ENCODE measurements at regions not wholly inside any gene's neighbourhood (a gene's known extent, or its start where the extent isn't known, plus 50 kb on each side); places are given as distances from the start of the nearest gene placed in this dataset.

DNA sequence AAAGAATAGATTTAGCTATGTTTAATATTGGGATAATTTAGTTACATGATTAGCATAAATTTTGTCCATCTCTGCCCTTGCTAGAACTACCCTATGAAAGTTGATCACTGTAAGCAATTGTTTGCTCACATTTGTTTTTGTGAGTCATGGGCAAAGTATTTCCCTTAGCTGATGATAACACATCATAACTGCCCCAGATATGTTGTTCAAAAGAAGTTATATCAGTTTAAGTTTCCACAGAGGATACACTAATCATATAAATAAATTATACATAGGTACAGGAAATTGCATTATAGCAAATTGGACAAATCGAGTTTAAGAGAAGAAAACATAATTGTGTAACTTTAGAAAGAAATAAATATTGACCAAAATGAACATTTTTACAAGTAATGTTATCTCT, 223.2 kb upstream of the PIK3C3 start:
- TF ChIP-seq, protein P1, sequence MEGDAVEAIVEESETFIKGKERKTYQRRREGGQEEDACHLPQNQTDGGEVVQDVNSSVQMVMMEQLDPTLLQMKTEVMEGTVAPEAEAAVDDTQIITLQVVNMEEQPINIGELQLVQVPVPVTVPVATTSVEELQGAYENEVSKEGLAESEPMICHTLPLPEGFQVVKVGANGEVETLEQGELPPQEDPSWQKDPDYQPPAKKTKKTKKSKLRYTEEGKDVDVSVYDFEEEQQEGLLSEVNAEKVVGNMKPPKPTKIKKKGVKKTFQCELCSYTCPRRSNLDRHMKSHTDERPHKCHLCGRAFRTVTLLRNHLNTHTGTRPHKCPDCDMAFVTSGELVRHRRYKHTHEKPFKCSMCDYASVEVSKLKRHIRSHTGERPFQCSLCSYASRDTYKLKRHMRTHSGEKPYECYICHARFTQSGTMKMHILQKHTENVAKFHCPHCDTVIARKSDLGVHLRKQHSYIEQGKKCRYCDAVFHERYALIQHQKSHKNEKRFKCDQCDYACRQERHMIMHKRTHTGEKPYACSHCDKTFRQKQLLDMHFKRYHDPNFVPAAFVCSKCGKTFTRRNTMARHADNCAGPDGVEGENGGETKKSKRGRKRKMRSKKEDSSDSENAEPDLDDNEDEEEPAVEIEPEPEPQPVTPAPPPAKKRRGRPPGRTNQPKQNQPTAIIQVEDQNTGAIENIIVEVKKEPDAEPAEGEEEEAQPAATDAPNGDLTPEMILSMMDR (IDR thresholded peaks at IDR 0.05) = no peak
- TF ChIP-seq EZH2 (IDR thresholded peaks at IDR 0.05) (no peak), EZH2phosphoT487 (IDR thresholded peaks at IDR 0.05) (no peak)
- Mint-ChIP-seq H3K4me3 (no peak overlapping the region), H3K27me3 (ENCODE audit: insufficient read depth, low read depth) (peaks cover 3% of the 10 kb centered on the region), H3K36me3 (no peaks in the 10 kb centered on the region), H3K27ac (no peak overlapping the region), H3K4me1 (no peaks in the 10 kb centered on the region), H3K9me3 (no peaks in the 10 kb centered on the region)
- H3K4me3 ChIP-seq = no peak overlapping the region
- H3K4me2 ChIP-seq = no peak overlapping the region
- DNase-seq (ENCODE audit: low spot score) = no peak
- H2AFZ ChIP-seq (replicated peaks) = no peak overlapping the region
- no peak overlapping the region for H3K9ac ChIP-seq
- no peaks in the 10 kb centered on the region for H3K79me2 ChIP-seq (ENCODE audit: low read depth)
- H3K27me3 ChIP-seq = no peaks in the 10 kb centered on the region
- no peaks in the 10 kb centered on the region for H3F3A ChIP-seq (ENCODE audit: low read depth)
- H3K4me1 ChIP-seq = no peaks in the 10 kb centered on the region
- no peaks in the 10 kb centered on the region for H4K20me1 ChIP-seq (ENCODE audit: low read depth)
- H3K27ac ChIP-seq = no peak overlapping the region
- no peaks in the 10 kb centered on the region for H3K9me3 ChIP-seq (ENCODE audit: low read depth)
- H3K36me3 ChIP-seq = no peaks in the 10 kb centered on the region

DNA sequence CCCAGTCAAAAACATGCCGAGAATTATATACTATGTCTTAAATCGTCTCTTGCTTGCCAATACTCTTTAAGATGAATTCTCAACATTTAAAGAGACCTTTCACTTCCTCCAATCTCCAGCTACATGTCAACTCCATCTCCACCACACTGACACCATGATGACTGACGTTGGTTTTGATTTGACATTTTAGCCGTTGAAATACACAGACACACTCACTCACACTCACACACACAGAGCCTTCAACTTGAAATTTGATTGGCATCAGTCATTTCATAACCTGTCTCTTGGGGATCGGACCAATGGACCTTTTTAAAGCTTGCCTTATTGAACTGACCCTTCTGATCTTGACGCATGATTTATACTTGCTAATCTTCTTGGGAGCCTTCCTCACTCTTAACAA, 230.8 kb upstream of the PIK3C3 start:
- Mint-ChIP-seq H3K4me3 (no peak overlapping the region), H3K27ac (no peak overlapping the region), H3K27me3 (ENCODE audit: insufficient read depth, low read depth) (peaks cover 4% of the 10 kb centered on the region), H3K9me3 (no peaks in the 10 kb centered on the region), H3K36me3 (no peaks in the 10 kb centered on the region), H3K4me1 (peaks cover 8% of the 10 kb centered on the region)
- Histone ChIP-seq H3K79me2 (ENCODE audit: low read depth) (no peaks in the 10 kb centered on the region), H4K20me1 (ENCODE audit: low read depth) (no peaks in the 10 kb centered on the region), H2AFZ (replicated peaks) (no peak overlapping the region), H3K4me3 (no peak overlapping the region), H3F3A (ENCODE audit: low read depth) (no peaks in the 10 kb centered on the region), H3K4me1 (peaks cover 8% of the 10 kb centered on the region), H3K27ac (no peak overlapping the region), H3K9ac (no peak overlapping the region), H3K36me3 (no peaks in the 10 kb centered on the region), H3K27me3 (no peaks in the 10 kb centered on the region), H3K9me3 (ENCODE audit: low read depth) (no peaks in the 10 kb centered on the region), H3K4me2 (no peak overlapping the region)
- no peak for DNase-seq (ENCODE audit: low spot score)
- TF ChIP-seq, protein P1 (IDR thresholded peaks at IDR 0.05) = no peak
- TF ChIP-seq EZH2 (IDR thresholded peaks at IDR 0.05) (no peak), EZH2phosphoT487 (IDR thresholded peaks at IDR 0.05) (no peak)

DNA sequence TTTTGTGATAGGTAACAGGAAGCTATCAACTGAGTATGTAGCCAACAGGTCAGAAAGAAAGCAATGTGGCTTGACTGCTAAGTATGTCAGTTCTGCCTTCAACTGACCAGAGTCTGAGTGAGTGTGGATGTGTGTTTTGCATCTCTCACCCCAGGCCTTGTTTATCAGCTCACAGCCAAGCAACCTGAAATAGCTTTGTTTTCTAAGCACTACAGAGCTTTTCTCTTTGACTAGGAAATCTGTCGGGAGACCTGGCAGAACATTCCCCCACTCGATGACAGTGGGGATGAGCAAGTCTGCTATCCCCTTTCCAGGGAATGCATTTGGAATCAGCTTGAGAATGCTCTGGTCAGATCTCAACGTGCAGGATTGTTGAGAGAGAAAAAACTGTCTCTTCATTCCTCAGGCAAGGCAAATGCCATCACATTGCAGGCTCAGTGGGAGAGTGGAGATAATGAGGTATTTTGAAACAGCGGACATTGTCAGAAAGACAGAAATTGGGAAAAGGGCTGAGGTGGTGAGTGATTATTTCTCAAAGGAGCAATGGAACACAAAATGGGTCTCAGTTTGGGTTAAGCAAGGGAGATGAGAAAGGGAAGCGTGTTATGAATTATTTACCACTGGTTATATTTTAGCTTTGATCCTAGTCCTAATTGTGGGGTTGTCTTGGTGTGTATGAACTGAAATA, 233.8 kb upstream of the PIK3C3 start:
- Histone ChIP-seq H3K9ac (no peak overlapping the region), H3K27me3 (no peaks in the 10 kb centered on the region), H3K4me3 (no peak overlapping the region), H4K20me1 (ENCODE audit: low read depth) (no peaks in the 10 kb centered on the region), H3K79me2 (ENCODE audit: low read depth) (no peaks in the 10 kb centered on the region), H3K36me3 (no peaks in the 10 kb centered on the region), H2AFZ (replicated peaks) (peak overlapping the region; percentile 75), H3K4me2 (no peak overlapping the region), H3K9me3 (ENCODE audit: low read depth) (no peaks in the 10 kb centered on the region), H3F3A (ENCODE audit: low read depth) (no peaks in the 10 kb centered on the region), H3K4me1 (peaks cover 8% of the 10 kb centered on the region), H3K27ac (no peak overlapping the region)
- no peaks in the 10 kb centered on the region for H3K9me3 Mint-ChIP-seq
- peak; percentile 42 for DNase-seq (ENCODE audit: low spot score)
- H3K36me3 Mint-ChIP-seq = no peaks in the 10 kb centered on the region
- peak overlapping the region; percentile 22 for H3K27ac Mint-ChIP-seq
- peaks cover 8% of the 10 kb centered on the region for H3K4me1 Mint-ChIP-seq
- H3K27me3 Mint-ChIP-seq (ENCODE audit: insufficient read depth, low read depth) = peaks cover 4% of the 10 kb centered on the region
- TF ChIP-seq, protein P1 (IDR thresholded peaks at IDR 0.05) = no peak
- TF ChIP-seq EZH2 (IDR thresholded peaks at IDR 0.05) = no peak
- TF ChIP-seq EZH2phosphoT487 (IDR thresholded peaks at IDR 0.05) = no peak
- no peak overlapping the region for H3K4me3 Mint-ChIP-seq
